ENCODE measurements at regions not wholly inside any gene's neighbourhood (a gene's known extent, or its start where the extent isn't known, plus 50 kb on each side); places are given as distances from the start of the nearest gene placed in this dataset.
"Not testable (repeated sequence)": the region's sequence is repeated elsewhere in the genome, so short reads cannot be mapped to it uniquely, and the experiment has no call there.

GRCh38 chr20:51171141-51171540 is 148.2 kb upstream of the KCNG1 start:
- peak overlapping the region; percentile 68 for H3K27ac ChIP-seq
- DNase-seq (ENCODE audit: low read depth, low spot score), result peak; percentile 18

- H3K27ac ChIP-seq, result no peak overlapping the region
- no peak for DNase-seq (ENCODE audit: low read depth, low spot score)
These were observed 146.9 kb upstream of the KCNG1 start for GRCh38 chr20:51169813-51170212.

GRCh38 chr20:51167911-51168310 is 145.0 kb upstream of the KCNG1 start:
- not testable (repeated sequence) for DNase-seq (ENCODE audit: low read depth, low spot score); H3K27ac ChIP-seq

- DNase-seq (ENCODE audit: low read depth, low spot score), result no peak
- H3K27ac ChIP-seq, result no peak overlapping the region
These were observed 143.6 kb upstream of the KCNG1 start for GRCh38 chr20:51166489-51166888.

- no peak for DNase-seq (ENCODE audit: low read depth, low spot score)
- H3K27ac ChIP-seq, result no peak overlapping the region
These were observed 142.2 kb upstream of the KCNG1 start for GRCh38 chr20:51165131-51165530.

GRCh38 chr20:51164731-51165130 is 141.8 kb upstream of the KCNG1 start:
- H3K27ac ChIP-seq, result no peak overlapping the region
- DNase-seq (ENCODE audit: low read depth, low spot score), result no peak

GRCh38 chr20:51163996-51164600 is 141.2 kb upstream of the KCNG1 start:
- H3K27ac ChIP-seq, result no peak overlapping the region
- DNase-seq (ENCODE audit: low read depth, low spot score), result no peak

- no peak for DNase-seq (ENCODE audit: low read depth, low spot score)
- H3K27ac ChIP-seq, result no peak overlapping the region
These were observed 139.1 kb upstream of the KCNG1 start for GRCh38 chr20:51162015-51162414.

GRCh38 chr20:51160821-51161220 is 137.9 kb upstream of the KCNG1 start:
- H3K27ac ChIP-seq, result no peak overlapping the region
- no peak for DNase-seq (ENCODE audit: low read depth, low spot score)

- no peak for DNase-seq (ENCODE audit: low read depth, low spot score)
- no peak overlapping the region for H3K27ac ChIP-seq
These were observed 137.1 kb upstream of the KCNG1 start for GRCh38 chr20:51159981-51160380.

GRCh38 chr20:51159303-51159702 is 136.4 kb upstream of the KCNG1 start:
- DNase-seq (ENCODE audit: low read depth, low spot score), result no peak
- no peak overlapping the region for H3K27ac ChIP-seq

- DNase-seq (ENCODE audit: low read depth, low spot score), result no peak
- H3K27ac ChIP-seq, result no peak overlapping the region
These were observed 135.3 kb upstream of the KCNG1 start for GRCh38 chr20:51158226-51158625.

GRCh38 chr20:51156041-51156982 is 133.4 kb upstream of the KCNG1 start:
- H3K27ac ChIP-seq, result no peak overlapping the region
- no peak for DNase-seq (ENCODE audit: low read depth, low spot score)

- no peak overlapping the region for H3K27ac ChIP-seq
- no peak for DNase-seq (ENCODE audit: low read depth, low spot score)
These were observed 132.1 kb upstream of the KCNG1 start for GRCh38 chr20:51154708-51155690.

GRCh38 chr20:51153867-51154707 is 131.2 kb upstream of the KCNG1 start:
- DNase-seq (ENCODE audit: low read depth, low spot score), result no peak
- no peak overlapping the region for H3K27ac ChIP-seq

GRCh38 chr20:51148941-51149340 is 126.0 kb upstream of the KCNG1 start:
- H3K27ac ChIP-seq, result no peak overlapping the region
- DNase-seq (ENCODE audit: low read depth, low spot score), result no peak

- DNase-seq (ENCODE audit: low read depth, low spot score), result no peak
- H3K27ac ChIP-seq, result no peak overlapping the region
These were observed 121.6 kb upstream of the KCNG1 start for GRCh38 chr20:51144476-51144875.

GRCh38 chr20:51143652-51144051 is 120.7 kb upstream of the KCNG1 start:
- H3K27ac ChIP-seq, result no peak overlapping the region
- no peak for DNase-seq (ENCODE audit: low read depth, low spot score)

GRCh38 chr20:51142448-51142847 is 119.5 kb upstream of the KCNG1 start:
- DNase-seq (ENCODE audit: low read depth, low spot score), result no peak

GRCh38 chr20:51140671-51141070 is 117.8 kb upstream of the KCNG1 start:
- no peak for DNase-seq (ENCODE audit: low read depth, low spot score)

More at GRCh38 chr20:51142448-51142847, 119.5 kb upstream of the KCNG1 start:
- no peak overlapping the region for H3K27ac ChIP-seq

More at GRCh38 chr20:51140671-51141070, 117.8 kb upstream of the KCNG1 start:
- H3K27ac ChIP-seq, result no peak overlapping the region
